ENCODE measurements at regions not wholly inside any gene's neighbourhood (a gene's known extent, or its start where the extent isn't known, plus 50 kb on each side); places are given as distances from the start of the nearest gene placed in this dataset.
"Not testable (repeated sequence)": the region's sequence is repeated elsewhere in the genome, so short reads cannot be mapped to it uniquely, and the experiment has no call there.

DNA sequence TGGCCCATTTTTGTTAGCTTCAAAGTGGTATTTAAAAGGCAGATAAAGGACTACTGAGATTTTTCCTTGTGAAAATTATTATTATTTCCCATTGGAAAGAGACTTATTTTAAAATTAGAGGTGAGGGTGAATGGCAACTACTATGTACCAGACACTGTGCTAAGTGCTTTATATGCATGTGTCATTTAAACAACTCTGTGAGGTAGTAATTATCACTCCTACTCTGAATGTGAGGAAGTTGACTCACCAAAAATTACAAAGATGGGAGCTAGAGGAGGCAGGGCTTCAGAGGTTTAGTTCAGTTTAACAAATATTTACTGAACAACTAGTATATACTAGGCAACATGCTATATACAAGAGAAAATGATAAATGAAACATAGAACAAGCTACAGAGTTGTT lies 78.2 kb downstream of the MSL3 start:
- peak; percentile 1 for DNase-seq (ENCODE audit: low read depth)

DNA sequence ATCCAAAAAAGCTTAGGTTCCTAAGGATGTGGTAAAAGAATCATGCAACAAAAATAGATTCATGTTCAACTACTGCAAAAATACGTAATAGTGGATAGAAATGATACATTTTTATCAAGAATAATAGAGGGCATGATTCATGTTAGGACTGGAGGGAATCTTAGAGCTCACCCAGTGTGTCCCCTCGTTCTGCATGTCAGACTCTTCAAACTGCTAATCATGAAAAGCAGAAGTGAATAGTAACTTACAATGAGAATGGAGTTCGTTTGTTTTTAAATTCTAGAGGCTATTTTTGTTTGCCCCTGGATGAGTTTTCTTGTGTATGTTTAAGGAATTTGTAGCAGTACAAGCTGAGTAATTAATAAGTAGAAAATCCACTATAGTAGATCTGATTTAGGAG lies 79.4 kb downstream of the MSL3 start:
- DNase-seq (ENCODE audit: low read depth), result no peak

DNA sequence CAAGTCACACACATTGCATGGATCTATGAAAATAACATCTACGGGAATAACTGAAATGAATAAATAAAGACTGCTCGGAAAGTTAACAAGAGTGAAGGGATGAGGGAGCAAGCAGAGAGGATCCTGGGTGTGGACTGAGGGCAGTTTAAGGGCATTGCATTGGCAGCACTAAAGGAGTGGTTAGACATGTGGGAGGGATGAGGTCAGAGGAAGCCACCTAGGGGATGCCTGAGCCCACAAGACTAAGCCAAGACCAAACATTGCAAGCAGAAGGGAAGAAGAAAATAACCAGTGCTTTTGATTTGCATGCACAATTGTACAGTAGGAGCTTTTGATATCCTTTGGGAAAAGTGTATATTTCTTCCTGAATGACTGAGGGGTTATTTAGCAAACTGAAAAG lies 106.1 kb downstream of the MSL3 start:
- DNase-seq (ENCODE audit: low read depth), result no peak

DNA sequence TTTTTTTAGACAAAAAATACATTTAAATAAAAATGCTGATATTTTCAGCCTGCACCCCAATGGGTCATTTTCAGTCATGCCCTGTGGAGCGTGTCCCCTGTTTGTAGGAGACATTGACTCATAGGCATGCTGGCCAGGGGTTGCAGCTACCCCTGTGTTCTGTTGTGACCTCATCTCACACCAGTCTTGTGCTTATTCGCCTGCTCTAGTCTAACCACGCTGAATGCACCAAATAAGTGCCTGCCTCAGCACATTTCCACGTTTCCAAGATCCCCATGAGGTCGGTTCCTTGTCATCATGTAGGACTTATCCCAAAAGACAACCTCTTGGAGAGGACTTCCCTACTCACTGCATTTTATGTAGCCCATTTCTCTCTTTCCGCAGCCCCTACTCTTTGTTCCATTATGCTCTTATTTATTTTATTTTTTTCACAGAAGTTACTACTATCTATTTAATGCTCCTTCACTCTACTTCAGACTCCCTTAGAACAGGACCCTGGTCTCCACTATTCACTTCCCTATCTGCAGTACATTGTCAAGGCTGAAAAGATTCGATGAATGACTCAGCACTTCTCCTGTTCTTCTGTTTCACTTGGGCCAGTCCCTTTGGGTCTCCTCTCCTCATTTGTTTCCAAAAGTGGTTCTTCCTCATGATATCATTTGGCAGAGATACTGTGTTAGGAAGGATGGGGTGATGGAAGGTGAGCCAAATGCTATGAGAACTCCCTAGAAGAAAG lies 109.7 kb downstream of the MSL3 start:
- no peak for DNase-seq (ENCODE audit: low read depth)

DNA sequence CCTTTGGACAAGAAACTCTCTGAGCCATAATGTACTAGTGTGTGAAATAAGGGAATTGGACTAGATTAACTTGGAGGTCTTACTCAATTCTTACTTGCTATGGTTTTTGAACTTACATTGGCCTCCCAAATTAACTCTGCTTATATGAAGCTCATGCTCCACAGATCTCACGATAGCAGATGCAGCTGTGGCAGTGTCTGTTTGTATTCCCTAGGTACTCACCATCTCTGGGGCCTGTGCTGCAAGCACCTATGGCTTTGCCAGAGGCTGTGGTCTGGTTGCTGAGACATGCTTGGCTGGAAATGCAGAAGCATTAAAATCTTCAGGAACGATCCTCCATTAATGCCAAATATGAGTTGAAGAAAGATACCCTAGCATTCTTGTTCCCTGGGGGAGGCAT lies 112.8 kb downstream of the MSL3 start:
- DNase-seq (ENCODE audit: low read depth), result no peak

DNA sequence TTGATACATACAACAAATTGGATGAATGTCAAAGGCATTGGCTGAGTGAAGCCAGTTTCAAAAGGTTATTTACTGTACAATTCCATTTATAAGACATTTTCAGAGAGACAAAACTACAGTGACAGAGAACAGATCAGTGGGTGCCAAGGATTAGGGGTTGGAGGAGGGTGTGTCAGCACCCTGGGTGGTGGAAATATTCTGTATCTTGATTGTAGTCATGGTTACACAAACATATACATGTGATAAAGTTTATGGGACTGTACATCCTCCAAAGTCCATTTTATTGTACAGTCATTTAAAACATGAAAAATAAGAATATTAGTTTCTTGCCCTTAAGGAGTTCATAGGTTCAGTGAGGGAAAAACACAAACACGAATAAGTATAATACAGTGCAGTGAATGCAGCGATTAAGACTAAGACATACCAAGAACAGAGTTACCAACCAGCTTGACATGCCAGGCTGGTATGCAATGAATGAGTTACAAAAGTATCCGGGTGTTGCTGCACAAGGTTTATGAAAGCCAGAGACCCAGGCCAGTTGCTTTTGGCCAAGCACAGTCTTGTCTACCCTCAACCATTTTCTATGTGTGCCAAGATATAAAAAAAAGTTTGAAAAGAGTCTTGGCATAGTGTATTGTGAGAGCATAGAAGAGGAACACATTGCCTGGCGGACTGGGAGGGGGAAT lies 123.6 kb downstream of the MSL3 start:
- no peak for DNase-seq (ENCODE audit: low read depth)

DNA sequence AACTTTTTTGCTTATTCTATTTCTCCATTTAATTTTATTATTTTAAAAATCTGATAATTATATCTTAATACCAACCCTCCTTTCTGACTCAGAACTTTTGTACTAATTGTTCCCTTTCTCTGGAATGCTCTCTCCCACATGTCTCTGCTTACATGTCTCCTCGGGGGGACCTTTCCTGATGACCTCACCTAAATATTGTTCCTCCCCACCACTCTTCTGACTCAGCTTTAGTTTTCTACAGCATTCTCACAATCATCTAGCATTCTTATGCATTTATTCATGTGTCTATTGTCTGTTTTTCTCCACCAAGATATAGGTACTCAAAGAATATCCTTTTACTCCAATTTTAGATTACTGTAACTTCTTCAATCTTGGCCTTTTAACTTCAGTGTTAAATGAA lies 128.7 kb downstream of the MSL3 start:
- peak; percentile 79 for DNase-seq (ENCODE audit: low read depth)

DNA sequence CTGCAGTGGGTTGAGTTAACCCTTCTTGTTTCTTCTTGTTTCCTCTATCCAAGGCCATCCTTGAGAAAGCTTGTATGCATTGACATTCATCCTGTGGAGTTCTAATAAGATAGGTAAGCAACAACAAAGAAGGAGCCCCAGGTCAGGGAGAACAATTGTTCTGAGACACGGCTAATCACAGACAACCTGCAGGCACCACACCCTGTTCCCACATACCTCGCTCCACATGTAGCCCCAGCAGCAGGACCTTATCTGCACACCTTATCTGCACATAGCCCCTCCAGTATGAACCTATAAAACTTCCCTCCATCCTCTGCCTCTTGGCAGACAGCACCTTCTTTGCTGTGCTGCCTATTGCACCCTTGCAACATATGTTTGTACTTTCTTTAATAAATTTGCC lies 129.1 kb downstream of the MSL3 start:
- DNase-seq (ENCODE audit: low read depth), result no peak

DNA sequence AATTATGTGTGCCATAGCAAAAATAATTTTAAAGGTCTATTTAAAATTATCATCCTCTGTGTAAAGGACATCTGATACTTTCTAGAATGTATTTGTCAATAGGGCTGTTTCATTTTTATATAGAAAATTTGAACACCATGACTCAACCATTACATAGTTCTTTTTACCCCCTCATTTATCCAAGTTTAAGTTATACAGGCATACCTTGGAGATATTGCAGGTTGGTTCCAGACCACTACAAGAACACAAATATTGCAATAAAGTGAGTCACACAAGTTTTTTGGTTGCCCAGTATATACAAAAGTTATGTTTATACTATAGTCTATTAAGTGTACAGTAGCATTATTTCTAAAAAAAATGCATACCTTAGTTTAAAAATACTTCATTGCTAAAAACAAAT lies 130.4 kb downstream of the MSL3 start:
- peak; percentile 36 for DNase-seq (ENCODE audit: low read depth)

DNA sequence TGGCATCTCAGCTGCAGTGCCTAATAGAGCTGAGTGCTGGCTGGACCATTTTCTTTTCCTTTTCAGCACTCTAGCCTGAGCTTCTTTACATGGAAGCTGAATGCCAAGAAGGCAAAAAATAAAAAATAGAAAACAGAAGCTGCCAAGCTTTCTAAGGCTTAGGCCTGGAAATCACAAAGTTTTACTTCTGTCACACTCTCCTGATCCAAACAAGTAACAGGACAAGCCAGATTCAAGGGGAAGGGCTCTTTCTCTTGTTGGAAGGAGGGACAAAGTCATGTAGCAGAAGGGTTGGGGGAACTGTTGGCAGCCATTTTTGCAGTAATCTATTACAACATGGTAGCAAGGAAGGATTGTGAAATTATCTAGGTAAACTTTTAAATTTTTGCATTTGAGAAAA lies 131.8 kb downstream of the MSL3 start:
- DNase-seq (ENCODE audit: low read depth), result no peak

DNA sequence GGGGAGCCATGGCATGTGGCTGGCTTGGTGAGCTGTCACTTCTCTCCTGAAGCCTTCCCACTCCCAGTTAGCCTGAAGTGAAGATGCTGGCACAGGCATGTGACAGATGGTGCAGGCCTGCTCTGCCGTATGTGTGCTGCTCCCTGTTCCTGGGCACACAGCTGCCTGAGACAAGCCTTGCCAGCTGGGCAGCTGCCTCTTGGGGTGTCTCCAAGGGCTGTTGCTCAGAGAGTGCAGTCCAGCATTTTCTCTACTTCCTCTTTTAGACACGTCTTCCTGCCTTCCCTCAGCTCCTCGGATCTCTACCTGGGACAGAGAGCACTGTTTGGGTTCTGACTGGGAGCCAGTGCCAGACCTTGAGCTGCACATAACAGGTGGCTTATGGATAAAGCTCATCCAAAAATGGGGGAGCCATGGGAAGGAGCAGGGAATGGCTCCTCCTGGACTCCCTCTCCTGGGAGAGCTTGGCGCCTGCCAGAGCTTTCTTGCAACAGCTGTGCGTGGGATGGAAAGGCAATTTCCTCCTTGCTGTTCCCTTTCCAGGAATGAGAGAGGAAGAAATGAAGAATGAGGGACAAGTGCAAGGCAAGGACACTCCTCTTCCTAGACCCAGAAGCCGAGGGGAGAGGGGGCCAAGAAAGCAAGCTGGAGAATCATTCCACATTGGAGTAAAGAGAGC lies 132.9 kb downstream of the MSL3 start:
- DNase-seq (ENCODE audit: low read depth), result no peak

DNA sequence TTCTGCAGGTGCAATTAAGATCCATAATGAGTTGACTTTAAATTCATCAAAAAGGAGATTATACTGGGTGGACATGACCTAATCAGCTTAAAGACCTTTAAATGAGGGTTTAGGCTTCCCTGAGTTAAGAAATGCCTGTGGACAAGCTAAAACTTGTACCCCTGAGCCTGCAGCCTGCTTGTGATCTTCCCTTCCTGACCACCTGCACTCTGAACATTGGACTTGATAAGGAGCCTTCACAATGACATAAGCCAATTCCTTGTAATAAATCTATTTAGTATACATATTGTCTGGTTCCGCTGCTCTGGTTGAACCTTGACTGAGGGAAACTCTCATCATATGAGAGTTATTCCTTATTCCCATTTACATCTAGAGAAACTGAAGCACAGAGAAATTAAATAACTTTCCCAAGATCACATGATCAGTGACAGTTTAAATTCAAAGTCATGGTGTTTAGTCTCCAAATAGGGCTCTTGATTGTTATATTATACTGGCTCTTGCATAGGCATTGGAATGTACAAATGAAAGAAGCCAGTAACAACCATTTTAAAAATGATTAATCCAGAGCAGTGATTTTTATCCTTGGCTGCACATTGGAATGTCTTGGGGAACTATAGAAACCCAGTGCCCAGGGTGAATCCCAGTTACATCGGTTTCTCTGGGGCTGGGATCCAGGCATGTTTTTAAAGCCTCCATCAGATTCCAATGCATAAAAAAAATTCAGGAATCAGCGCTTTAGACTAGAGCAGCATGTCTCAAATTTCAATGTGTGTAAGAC lies 136.1 kb downstream of the MSL3 start:
- no peak for DNase-seq (ENCODE audit: low read depth)

DNA sequence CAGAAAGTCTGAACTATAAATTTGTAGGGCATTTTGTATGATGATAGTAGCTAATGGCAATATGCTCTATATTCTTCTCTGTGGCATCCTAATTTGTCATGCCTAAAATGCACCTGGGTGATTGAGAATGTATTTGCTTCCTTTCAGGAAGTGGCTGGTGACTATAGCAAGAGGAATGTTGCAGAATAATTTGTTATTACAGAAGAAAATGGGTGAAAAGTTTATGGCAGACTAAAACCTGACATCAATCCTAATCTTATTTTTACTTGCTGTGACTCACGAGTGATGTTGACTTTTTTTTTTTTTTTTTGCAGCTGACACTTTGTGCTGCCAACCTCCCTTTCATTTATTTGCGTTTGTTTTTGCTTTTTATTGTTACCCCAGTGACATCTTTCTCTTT lies 141.1 kb downstream of the MSL3 start:
- DNase-seq (ENCODE audit: low read depth), result peak; percentile 71

DNA sequence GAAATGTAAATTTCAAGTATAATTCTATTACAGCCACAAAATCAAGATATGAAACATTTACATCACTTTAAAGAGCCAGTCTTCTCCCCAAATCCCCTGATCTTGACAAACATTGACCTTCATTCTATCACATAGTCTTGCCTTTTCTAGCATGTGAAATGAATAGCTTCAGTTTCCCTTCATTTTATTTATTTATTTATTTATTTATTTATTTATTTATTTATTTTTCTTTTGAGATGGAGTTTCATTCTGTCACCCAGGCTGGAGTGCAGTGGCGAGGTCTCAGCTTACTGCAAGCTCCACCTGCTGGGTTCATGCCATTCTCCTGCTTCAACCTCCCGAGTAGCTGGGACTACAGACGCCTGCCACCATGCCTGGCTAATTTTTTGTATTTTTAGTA lies 147.9 kb downstream of the MSL3 start:
- DNase-seq (ENCODE audit: low read depth), result not testable (repeated sequence)

DNA sequence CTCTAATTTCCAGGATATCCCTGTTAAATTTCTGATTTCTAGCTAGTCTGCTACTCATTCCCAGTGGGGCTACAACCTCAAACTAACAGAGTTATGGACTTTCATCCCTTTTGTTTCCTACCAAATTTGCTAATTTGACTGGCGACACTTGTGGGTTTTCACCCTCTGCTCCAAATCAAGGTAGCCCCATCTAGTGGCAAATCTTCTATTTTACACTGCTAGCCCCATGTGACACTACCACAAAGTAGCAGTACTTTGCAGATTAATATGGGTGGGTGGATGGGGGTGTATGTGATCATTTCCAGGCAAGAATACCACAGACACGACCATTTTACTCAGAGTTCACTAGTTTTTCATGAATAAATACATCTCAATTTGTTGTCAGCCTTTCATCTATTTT lies 150.3 kb downstream of the MSL3 start:
- DNase-seq (ENCODE audit: low read depth), result peak; percentile 52

DNA sequence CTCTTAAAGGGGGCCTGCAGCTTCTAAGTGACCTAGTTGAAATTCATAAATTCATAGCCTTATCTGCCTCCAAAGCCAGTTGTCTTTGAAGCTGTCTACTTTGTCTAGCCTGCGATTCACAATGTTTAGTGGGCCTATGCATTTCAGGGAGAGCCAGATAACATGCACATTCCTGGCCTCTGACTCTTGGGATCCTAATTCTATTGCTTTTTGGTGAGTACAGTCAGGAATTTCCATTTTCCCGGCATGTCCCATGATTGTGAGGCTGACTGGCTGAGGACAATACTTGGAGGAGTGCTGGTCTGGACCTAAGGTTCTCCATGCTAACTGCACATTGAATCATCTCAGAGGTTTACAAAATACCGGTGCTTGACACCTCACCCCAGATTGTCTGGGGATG lies 155.0 kb downstream of the MSL3 start:
- peak; percentile 27 for DNase-seq (ENCODE audit: low read depth)

DNA sequence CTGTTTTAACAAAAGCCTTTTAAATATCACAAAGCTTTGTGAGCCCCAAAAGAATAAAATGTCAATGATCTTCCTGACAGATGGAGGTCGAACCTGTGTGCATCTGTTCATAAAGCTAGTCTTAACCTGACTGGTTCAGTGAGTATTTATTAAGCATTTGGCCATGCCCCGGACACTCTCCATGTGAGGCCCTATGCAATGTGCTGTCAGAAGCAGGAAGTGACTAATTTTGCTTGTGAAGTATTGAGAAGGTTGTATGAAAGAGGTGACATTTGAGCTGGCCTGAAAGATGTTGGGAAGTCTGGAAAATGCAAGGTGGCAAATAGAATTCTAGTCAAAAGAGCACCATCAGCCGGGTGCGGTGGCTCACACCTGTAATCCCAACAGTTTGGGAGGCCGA lies 171.4 kb downstream of the MSL3 start:
- DNase-seq (ENCODE audit: low read depth), result peak; percentile 48

DNA sequence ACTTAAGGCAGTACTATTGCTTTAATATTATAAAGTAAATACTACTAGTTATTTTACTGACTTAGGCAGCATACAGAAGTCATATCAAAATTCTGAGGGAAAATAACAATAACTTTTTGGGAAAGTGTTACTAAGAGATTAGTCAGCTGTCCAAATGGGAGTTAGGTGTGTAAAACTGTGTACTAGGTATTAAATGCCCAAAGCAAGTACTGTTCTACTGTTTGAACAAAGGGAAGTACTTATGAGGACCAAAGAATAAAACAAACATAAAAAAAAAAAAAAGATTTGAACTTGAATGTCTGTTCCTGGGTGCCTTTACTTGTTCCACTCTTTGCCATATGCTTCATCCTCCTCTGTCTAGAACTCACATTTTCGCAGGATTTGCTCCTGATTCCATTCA lies 174.4 kb downstream of the MSL3 start:
- DNase-seq (ENCODE audit: low read depth), result no peak

DNA sequence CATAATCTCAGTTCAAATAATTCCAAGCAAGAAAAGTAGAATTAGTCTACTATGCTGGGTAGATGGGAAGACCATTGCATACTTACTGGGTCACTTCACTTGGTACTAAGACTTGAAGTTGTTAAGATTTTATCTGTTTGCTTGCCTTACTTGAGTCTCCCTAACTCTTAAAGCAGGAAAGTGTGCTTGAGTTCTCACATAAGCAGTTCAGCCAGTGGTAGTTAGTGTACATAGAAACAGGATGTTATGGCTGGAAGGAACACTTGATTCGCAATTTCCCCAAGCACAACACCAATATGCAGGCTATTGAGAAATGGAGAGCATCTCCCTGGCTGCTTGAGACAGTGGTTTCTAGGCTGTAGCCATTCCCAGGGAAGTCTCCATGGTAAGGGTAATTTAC lies 176.1 kb downstream of the MSL3 start:
- DNase-seq (ENCODE audit: low read depth), result no peak

DNA sequence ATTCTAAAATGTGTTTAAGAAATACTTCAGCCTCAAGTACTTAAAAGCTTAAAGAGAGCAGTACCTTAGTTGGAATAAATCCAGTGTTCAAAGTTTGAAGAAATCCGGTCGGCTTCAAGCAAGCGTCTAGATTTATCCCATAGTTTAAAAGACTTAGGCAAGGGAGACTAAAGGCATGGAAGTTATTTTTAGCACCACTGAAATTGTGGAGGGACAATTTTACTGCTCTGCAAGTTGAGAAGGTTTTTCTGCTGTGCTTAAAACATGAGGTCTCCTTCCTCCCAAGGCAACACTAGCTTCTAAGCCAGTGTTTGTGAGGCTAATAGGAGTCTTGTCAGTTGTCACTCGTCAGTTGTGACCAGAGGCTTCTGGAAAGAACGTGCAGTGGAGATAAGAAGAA lies 183.5 kb downstream of the MSL3 start:
- no peak for DNase-seq (ENCODE audit: low read depth)

DNA sequence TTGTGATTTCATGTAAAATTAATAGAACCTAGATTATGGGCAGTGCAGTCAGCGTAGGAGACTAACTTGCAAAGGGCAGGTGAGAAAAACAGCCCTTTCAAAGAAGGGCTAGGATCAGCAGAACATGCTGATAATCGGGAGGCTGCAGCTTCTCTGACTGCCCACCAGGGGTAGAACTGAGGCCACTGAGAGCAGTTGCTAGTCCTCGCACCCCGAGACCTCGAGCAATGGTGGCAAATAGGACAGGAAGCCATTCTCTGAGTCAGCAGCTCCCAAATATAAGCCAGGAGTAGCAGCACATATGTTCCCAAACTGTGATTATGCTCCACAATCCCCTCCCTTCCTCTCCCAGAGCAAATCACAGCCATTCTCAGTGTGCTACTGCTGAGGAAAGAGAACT lies 186.5 kb downstream of the MSL3 start:
- peak; percentile 77 for DNase-seq (ENCODE audit: low read depth)

DNA sequence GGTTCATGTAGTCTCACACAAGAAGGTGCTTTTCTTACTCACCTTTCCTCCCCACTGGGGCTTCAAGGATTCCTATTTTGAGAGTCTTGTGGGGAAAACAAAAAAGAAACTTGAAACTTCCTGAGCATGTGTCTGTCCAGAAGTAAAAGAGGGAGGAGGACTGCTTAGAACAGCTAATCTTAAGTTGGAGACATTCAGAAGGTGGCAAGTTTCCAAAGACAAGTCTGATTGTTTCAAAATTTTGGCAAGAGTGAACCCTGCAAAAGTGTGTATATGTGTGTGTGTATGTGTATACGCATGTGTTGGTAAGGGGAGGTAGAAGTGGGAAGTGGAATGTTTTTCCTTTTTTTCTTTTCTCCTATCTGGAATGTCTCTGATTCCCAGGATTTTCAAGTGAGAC lies 189.0 kb upstream of the FRMPD4 start:
- DNase-seq (ENCODE audit: low read depth), result no peak

Data from ELR (cell line).